ENCODE measurements at regions not wholly inside any gene's neighbourhood (a gene's known extent, or its start where the extent isn't known, plus 50 kb on each side); places are given as distances from the start of the nearest gene placed in this dataset.

GRCh38 chr9:1434052-1434767 lies 384.1 kb downstream of the DMRT2 start:
- TF ChIP-seq CTCF (IDR thresholded peaks at IDR 0.05; ENCODE audit: poor library complexity) (no peak), EZH2phosphoT487 (IDR thresholded peaks at IDR 0.05; ENCODE audit: low read depth, severe bottlenecking, unreplicated experiment) (no peak)

Data from hepatocyte (in vitro differentiated cells).